DMS114 treated with DMSO at 0.1 percent for 48 hours (cell line): ENCODE measurements at regions not wholly inside any gene's neighbourhood (a gene's known extent, or its start where the extent isn't known, plus 50 kb on each side); places are given as distances from the start of the nearest gene placed in this dataset.

Experiments used
- DNase-seq: peaks from one replicate; lab custom pipeline; 2025; ENCODE audit not compliant: unreplicated experiment; lab: John Stamatoyannopoulos, UW

DNA sequence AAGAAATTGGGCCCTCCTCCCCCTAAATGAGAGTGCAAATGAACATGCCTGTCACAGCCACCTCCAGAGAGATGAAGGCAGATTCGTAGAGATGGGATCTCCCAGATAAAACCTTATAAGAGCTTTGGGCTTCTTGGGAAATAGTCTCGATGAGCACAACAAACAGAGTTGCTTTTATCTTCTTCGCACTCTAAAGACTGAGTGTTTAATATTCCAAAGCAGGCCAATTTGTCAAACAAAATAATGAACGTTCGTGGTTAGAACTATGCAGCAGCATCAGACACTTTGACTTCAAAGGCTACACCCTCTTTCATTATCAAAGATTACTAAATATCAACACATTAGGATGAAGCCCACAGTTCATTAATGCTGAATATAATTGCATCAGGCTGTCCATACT, 256.2 kb downstream of the SKIDA1 start:
- no peak for DNase-seq

DNA sequence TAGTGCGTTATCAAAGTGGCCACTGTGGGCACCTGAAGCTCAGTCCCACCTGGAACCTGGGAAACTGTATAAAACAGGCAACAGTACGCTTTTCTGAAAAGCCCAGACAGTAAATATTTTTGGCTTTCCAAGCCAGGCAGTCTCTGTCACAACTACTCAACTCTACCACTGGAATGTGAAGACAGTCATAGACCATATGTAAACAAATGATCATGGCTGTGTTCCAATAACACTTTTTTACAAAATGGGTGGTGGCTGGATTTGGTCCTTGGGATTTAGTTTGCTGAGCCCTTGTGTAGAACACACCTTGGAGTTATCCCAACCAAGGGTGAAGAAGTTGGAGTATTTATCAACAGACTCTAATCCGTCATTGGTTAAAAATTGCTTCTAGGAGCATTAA, 259.9 kb downstream of the SKIDA1 start:
- DNase-seq: no peak

DNA sequence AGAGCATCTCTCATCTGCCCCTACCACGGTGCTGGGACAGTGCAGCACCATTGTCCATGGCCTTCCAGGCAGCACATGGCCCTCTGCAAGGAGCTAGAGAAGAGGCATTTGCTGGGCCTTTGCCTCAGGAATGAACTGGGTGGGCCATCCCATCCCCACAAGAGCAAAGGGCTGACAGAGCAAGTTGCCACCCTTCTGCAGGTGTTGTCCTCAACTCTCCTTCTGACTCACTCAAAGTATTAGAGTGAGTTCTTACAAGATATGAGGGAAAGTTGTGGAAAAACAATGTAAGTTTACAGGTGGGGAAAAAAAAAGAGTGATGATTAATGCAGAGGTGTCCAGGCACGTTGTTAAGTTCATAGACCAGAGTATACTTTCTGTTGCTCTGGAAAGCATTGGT, 261.2 kb downstream of the SKIDA1 start:
- no peak for DNase-seq

DNA sequence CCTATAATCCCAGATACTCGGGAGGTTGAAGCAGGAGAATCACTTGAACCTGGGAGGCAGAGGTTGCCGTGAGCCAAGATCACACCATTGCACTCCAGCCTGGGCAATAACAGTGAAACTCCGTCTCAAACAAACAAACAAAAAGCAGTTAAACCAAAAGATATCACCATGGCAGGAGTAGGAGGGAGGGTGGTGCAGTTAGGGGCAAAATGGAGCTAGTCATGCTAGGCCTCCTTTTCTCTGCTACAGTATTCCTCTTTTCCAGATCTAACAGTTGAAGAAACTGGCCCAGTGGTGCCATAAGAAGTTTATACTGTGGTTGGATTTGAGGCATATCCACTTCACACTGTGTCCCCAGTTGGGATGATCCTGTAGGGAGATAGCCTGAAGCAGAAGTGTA, 261.6 kb downstream of the SKIDA1 start:
- no peak for DNase-seq

DNA sequence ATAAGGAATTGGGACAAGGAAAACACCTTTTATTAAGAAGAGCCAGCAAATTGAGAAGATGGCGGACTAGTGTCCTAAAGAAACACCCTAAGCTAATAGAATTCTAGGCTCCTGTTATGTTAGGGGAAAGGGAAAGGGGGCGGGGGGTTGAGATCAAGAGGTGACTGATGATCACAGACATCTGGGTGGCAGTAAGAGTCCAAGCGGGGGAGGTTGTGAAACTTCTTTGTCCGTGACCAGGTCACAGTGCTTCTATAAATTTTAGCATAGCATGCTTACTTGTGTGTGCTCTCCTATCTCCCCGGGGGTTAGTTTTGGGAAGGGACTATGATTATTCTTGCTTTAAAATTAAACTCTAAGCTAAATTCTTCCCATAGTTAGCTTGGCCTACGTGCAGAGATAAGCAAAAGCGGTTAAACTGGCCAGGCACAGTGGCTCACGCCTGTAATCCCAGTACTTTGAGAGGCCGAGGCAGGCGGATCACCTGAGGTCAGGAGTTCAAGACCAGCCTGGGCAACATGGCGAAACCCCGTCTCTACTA, 262.1 kb downstream of the SKIDA1 start:
- DNase-seq: no peak

DNA sequence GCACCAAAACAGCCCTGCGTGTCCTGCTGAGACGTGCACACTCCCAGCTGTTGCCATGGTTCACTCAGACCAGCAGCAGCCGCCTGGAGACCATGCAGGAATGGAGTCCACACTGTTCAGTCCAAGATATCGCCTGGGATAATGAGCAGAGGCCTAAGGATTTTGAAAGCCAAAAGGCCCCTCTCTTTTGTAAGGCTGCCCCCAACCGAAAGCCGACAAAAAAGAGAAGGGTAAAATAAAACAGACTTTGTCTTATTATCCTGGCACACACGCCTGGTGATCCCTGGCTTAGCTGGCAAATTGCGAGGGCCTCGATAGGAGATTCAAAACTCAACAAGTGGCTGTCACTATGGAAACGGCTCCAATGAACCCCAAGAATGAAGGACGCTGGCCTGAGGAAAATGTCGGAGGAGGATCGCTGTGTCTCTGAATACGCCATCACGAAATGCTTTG, 263.6 kb downstream of the SKIDA1 start:
- no peak for DNase-seq

DNA sequence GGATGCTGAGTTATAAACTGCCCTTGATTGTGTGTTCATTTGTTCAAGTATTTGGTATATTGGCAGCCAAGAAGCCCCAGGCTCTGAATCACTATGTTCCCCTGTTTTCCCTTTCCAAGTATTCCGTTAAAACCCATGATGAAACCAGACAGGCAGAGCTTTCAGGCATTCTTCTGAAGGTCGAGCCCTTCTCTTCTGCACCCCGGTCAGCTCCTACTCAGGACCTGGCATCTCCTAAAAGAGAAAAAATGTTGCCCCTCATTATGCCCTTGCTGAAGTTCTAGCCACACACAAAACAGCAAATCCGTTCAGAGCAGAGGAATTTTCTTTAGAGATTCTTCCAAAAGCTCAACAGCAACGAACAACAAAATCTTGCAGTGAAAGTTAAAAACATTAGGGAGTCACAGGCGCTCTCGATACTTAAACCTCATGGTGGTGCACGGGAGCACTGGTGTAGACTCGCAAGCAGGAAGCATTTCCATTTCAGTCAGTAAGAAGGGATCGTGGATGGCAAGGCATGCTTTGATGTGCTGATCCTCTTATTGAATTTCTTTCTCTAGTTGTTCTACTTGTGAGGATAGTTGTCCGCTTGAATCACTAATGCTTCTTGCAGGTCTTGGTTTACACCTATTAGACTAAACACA, 264.9 kb downstream of the SKIDA1 start:
- no peak for DNase-seq

DNA sequence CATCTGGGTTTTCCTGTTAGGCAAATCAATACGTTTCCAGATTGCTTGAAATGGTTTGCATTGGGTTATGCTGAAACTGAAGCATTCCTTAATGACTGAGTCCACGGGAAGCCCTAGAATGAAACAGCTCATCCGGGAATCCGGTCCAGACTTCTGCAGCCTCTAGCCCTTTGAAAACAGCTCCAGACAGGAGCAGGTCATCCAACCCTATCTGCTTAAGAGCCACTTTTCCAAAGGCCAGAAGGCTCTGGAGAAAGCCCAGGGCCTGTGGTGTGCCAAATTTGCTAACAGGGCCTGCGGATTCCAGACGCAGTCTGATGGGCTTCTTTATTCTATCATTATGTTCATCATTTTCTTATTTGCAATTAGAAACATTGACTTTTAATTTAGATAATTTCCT, 265.4 kb downstream of the SKIDA1 start:
- DNase-seq: no peak

DNA sequence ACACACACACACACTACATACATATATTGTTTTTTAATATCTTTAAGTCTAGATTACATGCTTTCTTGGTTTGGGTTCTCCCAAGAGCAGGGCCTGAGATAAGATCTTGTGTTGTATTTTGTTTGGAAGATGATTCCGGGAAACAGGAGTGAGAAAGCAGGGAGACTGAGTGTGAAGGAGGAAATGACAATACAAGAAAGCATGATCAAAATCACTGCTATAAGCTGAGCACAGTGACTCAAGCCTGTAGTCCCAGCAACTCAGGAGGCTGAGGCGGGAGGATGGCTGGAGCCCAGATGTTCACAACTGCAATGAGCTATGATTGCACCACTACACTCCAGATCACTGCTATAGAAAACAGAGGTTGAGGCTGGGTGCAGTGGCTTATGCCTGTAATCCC, 267.6 kb downstream of the SKIDA1 start:
- no peak for DNase-seq

DNA sequence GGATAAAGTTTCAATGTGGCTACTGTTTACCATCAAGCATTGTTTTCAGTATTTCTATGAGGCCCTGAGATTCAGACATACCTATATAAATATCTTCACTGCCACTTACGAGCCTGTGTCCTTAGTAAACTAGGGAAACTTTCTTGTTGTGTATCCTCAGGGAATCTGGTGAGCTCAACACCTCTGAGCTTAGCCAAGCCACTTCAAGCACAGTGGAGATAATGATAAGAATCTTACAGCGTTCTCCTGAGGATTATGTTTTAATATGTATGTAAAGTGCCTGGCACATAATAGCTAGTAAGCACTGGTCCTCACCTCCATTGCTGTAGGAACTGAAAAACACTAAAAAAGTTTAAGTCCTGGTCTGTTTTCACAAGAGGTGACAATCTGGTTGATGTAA, 268.3 kb downstream of the SKIDA1 start:
- DNase-seq: no peak

DNA sequence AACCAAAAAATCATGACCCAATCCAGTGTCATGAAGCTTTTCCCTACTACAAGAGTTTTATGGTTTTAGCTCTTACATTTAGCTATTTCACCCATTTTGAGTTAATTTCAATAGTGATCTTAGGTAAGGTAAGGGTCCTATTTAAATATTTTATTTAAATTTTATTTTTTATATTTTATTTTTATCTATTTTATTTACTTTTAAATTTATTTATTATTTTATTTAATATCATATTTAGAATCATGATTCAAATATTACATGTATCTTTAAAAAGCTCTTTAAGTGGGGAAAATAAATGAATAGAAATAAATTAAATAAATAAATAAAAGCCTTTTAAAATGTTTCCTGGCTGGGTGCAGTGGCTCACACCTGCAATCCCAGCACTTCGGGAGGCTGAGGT, 276.0 kb downstream of the SKIDA1 start:
- no peak for DNase-seq

DNA sequence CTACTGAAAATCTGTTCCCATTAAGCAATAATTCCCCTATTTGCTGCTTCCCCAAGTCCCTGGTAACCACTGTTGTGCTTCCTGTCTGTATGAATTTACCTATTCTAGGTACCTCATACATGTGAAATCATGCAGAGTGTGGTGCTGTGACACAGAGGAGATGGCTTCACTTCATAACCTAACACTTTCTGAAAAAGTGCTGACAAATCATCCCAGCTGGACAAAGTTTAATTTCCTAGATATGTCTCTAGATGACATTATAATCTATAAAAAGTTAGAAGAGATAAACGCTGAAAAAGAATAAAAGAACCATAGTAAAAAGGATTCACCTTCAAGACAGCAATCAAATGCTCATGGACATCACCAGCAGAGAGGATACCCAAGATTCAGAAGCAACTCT, 277.9 kb downstream of the SKIDA1 start:
- DNase-seq: no peak

DNA sequence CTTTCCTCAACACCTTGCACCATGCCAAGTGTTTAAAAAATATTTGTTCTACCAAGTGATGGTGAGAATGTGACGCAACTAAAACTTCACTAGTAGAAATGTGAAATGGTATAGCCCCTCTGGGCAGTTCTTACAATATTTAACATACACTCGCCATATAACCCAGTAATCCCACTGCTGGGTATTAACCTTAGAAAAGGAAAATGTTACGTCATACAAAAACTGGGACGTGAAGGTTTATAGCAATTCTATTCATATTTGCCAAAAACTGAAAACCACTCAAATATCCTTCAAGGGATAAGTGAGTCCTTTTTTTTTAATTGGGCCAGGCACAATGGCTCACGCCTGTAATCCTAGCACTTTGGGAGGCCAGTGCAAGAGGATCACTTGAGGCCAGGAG, 279.3 kb downstream of the SKIDA1 start:
- DNase-seq: no peak

DNA sequence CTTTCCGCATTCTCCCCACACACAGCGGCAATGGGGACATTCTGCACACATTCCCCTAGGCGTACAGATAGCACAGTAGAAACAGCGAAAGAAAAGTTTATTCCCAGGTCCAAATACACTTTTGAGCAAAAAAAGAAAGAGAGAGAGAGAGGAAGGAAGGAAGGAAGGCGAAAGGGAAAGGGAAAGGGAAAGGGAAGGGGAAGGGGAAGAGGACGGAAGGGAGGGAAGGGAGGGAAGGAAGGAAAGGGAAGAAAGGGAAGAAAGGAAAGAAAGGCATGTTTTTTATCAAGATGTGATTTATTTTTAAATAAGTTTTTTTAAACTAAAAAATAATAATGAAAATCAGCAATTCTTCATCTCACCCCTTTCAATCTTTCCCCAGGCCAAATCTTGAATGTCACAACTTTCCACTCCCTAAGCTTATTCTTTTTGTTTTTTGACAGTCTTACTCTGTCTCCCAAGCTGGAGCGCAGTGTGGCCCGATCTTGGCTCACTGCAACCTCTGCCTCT, 281.7 kb downstream of the SKIDA1 start:
- no peak for DNase-seq

DNA sequence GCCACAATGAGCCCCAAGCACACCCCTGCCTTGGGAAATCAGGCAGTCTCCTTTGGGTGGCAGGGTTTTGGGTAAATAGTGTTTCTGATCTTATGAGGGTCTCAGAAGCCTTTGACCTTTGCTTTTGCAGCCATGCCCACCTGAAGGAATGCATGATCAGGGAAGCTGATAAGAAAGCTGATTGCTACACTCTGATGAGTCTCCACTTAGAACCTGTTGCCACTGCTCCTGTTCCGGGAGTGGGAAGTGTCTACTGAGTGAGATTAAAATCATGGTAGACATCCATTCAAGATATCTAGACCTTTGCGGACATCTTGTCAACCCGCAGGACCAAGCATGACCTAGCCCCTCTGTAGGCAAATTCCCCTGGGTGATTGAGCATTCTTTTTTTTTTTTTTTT, 282.6 kb downstream of the SKIDA1 start:
- DNase-seq: no peak

DNA sequence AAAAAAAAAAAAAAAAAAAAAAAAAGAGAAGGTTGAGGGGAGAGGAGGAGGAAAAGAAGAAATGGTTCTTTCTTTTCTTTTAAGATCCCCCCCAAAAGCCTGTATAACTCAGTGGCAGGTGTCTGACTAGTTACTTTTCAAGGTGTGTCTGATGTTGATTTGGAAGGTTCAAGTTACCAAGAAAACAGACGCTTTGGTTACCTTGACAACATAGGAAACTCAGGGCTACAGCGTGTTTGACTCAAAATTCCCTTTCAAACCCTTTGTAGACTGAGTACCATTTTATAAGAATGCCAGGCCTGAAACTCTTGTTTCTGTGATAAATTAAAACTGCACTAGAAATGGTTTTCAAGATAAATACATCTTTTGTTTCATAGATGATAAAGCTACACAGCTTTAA, 286.8 kb downstream of the SKIDA1 start:
- no peak for DNase-seq

DNA sequence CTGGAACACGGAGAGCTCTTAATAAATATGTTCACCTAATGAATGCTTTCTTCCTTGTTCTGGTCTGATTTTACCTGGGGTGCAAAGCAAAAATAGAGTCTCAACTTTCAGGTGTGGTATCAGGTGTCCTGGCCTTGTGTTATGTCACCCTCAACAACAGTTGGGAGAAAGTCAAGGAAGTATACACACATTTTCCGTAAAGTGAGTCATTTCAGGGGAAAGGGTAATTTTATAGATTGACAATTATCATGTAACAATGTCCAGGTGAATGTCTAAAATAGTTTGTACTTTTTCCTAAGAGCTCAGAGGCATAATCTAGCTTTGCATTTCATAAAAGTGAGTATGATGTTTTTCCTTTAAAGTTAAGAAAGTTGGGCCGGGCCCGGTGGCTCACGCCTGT, 287.4 kb downstream of the SKIDA1 start:
- DNase-seq: no peak

DNA sequence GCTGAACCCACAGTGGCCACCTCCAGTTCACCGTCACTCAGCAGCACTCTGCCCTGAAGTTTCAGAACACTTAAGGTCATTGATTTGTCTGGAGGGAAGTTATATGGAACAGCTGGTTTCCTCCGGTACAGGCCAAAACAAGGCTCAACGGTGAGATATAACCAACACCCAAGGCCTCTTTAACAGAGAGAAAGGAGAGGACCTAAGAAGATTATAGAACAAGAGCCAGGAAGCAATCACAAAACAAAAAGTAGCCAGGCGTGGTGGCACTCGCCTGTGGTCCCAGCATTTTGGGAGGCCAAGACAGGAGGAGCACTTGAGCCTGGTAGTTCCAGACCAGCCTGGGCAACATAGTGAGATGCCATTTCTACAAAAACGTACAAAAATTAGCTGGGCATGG, 290.7 kb downstream of the SKIDA1 start:
- no peak for DNase-seq

DNA sequence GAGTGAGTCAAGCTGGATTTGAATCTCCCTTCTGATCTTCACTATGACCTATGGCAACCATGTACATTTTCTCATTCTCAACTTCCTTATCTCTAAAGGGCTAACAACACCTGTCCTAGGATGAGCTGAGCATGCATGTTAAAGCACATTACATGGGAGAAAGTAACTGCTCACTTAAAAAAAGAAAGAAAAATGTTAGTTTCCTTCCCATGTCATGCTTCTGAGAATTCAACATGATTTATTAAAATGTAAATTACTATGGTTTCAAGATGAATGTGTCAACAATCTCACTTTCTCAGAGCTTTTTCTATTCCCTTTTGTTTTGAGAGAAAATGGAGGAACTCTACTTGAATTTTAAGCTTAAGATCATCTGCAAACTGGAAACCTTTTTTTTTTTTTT, 295.3 kb downstream of the SKIDA1 start:
- no peak for DNase-seq

DNA sequence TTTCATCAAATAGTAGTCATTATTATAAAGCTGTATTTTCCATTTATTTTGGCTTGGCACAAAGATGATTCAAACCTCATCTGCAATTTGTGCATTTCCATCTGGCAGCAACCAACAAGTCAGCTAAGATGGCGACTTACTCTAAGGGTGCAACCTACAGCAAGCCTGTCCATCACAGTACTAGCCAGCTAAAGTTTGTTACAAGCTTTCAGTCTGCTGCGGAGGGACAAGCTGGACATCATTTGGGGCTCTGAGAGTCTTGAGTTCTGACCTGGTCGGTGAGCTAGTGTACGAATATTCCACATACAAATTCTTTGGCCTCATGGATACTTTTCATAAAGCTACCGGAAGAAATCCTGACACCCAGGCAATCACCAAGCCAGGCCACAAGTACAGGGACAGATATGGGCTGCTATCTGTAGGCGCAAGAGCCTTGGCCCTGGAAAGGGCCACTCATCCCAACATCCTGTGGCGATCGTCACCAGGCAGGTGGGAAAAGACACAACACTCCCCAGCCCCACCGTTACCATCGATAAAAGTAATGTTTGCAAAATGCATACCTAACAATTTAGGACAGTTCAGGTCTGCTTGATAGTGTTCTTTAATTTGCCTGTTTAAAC, 307.6 kb downstream of the SKIDA1 start:
- DNase-seq: no peak

DNA sequence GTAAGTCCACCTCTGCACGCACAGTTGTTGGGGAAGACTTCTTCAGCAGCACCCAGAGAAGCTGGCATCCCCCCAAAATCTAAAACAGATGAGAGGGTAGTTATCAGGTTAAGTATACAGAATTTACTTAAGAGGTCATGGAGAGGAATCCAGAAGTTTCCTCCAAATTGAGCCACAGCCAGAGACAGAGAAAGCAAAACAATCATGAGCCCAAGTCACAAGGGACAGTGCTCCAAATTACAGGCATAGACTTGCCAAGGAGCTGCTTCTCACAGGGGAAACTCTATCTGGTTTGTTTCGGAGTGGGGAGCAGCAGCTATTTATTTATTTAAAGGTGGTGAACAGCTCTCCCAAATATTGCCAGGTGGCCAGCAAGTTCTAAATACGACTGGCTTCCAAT, 308.4 kb downstream of the SKIDA1 start:
- DNase-seq: no peak

DNA sequence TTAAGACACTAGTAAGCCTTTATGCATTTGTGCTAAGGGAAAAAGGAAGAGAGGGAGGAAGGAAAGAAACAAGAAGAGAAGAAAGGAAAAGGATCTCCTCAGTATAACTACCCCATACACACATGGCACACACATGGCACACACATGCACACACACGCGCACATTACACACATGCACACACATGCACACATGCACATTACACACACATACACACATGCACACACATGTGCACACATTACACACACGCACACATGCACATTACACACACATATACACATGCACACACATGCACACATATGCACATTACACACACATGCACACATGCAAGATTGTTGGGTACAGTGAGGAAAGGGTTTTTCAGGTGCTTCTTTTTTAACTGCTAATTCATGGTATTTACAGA, 311.2 kb downstream of the SKIDA1 start:
- no peak for DNase-seq

DNA sequence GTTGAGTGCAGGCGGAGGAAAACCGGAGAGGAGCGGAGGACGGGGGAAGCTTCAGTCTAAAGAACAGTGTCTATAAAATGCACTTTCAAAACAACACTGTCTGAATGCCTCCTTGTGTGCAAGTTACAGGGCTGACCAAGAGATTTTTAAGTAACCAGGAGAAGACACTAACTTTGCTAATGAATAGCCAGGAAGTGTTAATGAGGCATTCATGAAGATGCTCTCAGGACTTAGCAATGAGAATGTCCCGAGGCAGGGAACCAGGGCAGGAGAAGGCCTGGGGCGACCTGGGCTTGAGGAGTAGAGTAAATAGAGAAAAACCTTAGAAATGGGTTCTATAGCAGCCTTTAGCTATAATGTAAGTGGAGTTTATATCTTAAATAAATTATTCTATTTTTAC, 312.1 kb downstream of the SKIDA1 start:
- DNase-seq: no peak
